ACC112 (cell line): ENCODE measurements at regions not wholly inside any gene's neighbourhood (a gene's known extent, or its start where the extent isn't known, plus 50 kb on each side); places are given as distances from the start of the nearest gene placed in this dataset.
"Not testable (repeated sequence)": the region's sequence is repeated elsewhere in the genome, so short reads cannot be mapped to it uniquely, and the experiment has no call there.

Experiments
- H2AFZ ChIP-seq: fragments of 200-600 bp; sonication (generic); one replicate; pipeline ENCODE4 v1.6.0; 2017; ENCODE audit warnings: antibody characterized with exemption, low read length; ENCODE audit not compliant: unreplicated experiment
- H3K27ac ChIP-seq: fragments of 200-600 bp; sonication (generic); 2 replicates; pipeline ENCODE4 v1.5.1; 2014; ENCODE audit warnings: low read depth, mild to moderate bottlenecking, antibody characterized with exemption, low read length, moderate library complexity
- H3K27me3 ChIP-seq: fragments of 200-600 bp; sonication (generic); 2 replicates; pipeline ENCODE4 v1.6.1; 2014; ENCODE audit warnings: mild to moderate bottlenecking, antibody characterized with exemption, low read length, moderate library complexity, mixed read lengths; ENCODE audit not compliant: insufficient read depth
- H3K36me3 ChIP-seq: fragments of 200-600 bp; sonication (generic); 2 replicates; pipeline ENCODE4 v1.6.1; 2016; ENCODE audit warnings: mild to moderate bottlenecking, antibody characterized with exemption, low read length, moderate library complexity, mixed read lengths; ENCODE audit not compliant: insufficient read depth
- H3K4me1 ChIP-seq: fragments of 200-600 bp; sonication (generic); one replicate; pipeline ENCODE4 v1.6.1; 2016; ENCODE audit warnings: low read length, mixed read lengths; ENCODE audit not compliant: insufficient read depth, unreplicated experiment, control insufficient read depth
- H3K4me3 ChIP-seq: fragments of 200-600 bp; sonication (generic); 2 replicates; pipeline ENCODE4 v1.5.1; 2014; ENCODE audit warnings: mild to moderate bottlenecking, low read depth, low read length
- H3K79me2 ChIP-seq: fragments of 200-600 bp; sonication (generic); one replicate; pipeline ENCODE4 v1.6.0; 2016; ENCODE audit warnings: low read length; ENCODE audit not compliant: control insufficient read depth, unreplicated experiment, insufficient read depth

DNA sequence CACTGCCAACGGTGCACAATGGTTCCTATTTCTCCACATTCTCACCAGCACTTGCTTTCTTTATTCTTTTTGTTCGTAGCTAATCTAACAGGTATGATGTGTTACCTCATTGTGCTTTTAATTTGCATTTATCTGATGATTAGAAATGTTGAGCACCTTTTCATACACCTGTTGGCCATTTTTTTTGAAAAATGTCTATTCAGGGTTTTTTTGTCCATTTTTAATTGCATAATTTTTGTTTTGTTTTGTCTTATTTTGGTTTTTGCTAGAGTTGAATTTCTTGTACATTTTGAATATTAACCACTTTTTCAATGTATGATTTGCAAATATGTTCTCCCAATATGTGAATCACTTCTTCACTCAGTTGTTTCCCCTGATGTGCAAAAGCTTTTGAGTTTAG, 150.6 kb downstream of the TENT5A start:
- Histone ChIP-seq H3K4me1 (peaks cover 7% of the 10 kb centered on the region), H3K27me3 (no peaks in the 10 kb centered on the region), H3K79me2 (no peaks in the 10 kb centered on the region), H3K4me3 (no peak overlapping the region), H2AFZ (no peak overlapping the region), H3K36me3 (no peaks in the 10 kb centered on the region), H3K27ac (no peak overlapping the region)

DNA sequence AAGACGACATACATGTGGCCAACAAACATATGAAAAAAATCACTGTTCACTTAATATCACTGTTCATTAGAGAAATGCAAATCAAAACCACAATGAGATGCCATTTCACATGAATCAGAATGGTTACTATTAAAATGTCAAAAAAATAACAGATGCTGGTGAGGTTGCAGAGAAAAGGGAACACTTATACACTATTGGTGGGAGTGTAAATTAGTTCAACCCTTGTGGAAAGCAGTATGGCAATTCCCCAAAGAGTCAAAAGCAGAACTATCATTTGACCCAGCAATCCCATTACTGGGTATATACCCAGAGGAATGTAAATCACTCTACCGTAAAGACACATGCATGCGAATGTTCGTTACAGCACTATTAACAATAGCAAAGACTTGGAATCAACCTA, 152.0 kb downstream of the TENT5A start:
- not testable (repeated sequence) for H3K79me2 ChIP-seq, H3K27me3 ChIP-seq, H3K4me1 ChIP-seq, H2AFZ ChIP-seq, H3K4me3 ChIP-seq, H3K27ac ChIP-seq, H3K36me3 ChIP-seq

DNA sequence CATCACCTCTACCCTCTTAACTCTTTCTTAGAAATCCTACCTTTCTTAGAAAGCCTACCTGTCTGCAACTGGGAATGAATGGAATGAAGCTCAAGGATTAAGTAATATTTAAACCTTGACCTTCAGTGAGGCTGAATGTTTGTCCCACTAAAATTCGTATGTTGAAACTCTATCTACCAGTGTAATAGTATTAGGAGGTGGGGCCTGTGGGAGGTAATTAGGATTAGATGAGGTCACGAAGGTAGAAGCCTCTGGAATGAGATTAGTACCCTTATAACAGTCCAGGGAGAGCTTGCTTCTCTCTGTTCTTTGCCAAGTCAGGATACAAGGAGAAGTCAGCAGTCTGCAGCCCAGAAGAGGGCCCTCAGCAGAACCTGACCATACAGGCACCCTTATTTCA, 158.0 kb downstream of the TENT5A start:
- H3K79me2 ChIP-seq, result no peaks in the 10 kb centered on the region
- H3K36me3 ChIP-seq, result no peaks in the 10 kb centered on the region
- no peak overlapping the region for H3K27ac ChIP-seq
- no peaks in the 10 kb centered on the region for H3K27me3 ChIP-seq
- H3K4me1 ChIP-seq, result no peaks in the 10 kb centered on the region
- no peak overlapping the region for H3K4me3 ChIP-seq
- H2AFZ ChIP-seq, result no peak overlapping the region

DNA sequence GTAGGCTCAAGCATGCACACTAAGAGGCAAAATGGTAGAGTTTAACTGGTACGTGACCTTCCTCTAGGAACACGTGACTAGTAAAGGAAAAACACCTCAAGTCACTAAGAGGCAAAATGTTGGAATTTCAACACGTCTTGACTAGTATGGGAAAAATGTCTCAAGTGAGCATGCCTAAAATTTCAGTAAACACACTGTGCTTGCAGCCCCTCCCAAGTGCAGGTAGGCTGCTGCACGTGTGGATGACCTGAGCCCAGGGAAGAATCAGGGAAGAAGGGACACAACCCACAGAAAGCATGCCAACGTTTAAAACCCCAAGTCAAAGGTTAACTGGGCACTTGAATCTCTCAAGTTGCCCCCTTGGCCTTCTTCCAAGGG, 162.2 kb downstream of the TENT5A start:
- Histone ChIP-seq H3K36me3 (no peaks in the 10 kb centered on the region), H3K4me1 (no peaks in the 10 kb centered on the region), H3K4me3 (no peak overlapping the region), H2AFZ (no peak overlapping the region), H3K27ac (no peak overlapping the region), H3K79me2 (no peaks in the 10 kb centered on the region), H3K27me3 (no peaks in the 10 kb centered on the region)

DNA sequence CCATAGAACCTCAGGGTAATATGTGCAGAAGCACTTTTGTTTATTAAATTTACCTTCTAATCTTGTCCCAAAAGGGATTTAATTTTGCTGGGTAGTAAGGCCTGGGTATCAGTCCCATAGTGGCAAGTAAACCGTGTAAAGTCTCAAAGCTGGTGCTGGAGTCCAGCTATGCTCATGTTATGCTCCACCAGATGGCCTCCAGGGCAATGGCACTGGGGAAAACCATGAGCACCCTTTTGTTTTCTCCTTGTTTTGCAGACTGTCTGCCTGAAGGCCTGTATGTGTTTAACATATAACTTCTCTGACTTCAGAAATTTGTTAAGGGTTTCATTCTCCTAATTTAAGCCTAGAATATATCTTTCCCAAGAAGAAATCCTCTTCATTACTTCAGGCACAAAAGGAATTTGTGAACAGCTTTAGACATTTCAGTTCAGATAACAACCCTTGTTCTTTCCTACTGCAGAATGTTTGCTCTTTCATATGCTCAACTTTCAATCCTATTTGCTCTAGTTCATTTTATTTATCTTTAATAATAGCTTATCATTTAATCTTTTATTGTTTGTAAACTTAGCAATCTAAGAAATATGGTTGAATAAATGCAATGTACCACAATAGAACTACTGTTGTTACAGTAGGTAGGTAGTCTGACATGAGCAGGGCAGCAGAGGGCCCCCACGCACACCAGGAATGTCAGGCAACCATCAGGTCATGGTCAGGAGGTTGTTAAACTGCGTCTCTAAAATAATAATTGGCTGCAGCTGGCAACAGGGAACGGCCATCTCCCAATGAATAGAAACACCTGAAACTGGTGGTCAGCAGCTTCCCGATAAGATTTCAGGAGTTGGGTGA, 162.8 kb downstream of the TENT5A start:
- H2AFZ ChIP-seq, result no peak overlapping the region
- H3K27ac ChIP-seq, result no peak overlapping the region

DNA sequence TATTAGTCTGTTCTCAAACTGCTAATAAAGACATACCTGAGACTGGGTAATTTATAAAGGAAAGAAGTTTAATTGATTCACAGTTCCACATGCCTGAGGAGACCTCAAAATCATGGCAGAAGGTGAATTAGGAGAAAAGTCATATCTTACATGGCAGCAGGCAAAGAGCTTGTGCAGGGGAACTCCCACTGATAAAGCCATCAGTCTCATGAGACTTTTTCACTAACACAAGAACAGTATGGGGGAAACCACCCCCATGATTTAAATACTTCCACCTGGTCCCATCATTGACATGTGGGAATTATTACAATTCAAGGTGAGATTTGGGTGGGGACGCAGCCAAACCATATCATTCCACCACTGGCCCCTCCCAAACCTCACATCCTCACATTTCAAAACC, 166.8 kb downstream of the TENT5A start:
- H3K4me3 ChIP-seq, H3K79me2 ChIP-seq, H3K4me1 ChIP-seq, H3K36me3 ChIP-seq, H2AFZ ChIP-seq, H3K27me3 ChIP-seq, H3K27ac ChIP-seq: not testable (repeated sequence)

More for the DNA sequence above, 162.8 kb downstream of the TENT5A start:
- Histone ChIP-seq H3K4me3 (no peak overlapping the region), H3K79me2 (no peaks in the 10 kb centered on the region), H3K27me3 (no peaks in the 10 kb centered on the region), H3K36me3 (no peaks in the 10 kb centered on the region), H3K4me1 (no peaks in the 10 kb centered on the region)

DNA sequence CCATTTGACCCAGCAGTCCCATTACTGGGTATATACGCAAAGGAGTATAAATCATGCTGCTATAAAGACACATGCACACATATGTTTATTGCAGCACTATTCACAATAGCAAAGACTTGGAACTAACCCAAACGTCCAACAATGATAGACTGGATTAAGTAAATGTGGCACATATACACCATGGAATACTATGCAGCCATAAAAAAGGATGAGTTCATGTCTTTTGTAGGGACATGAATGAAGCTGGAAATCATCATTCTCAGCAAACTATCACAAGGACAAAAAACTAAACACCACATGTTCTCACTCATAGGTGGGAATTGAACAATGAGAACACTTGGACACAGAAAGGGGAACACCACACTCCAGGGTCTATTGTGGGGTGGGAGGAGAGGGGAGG, 168.3 kb downstream of the TENT5A start:
- not testable (repeated sequence) for H2AFZ ChIP-seq, H3K4me1 ChIP-seq, H3K27me3 ChIP-seq, H3K36me3 ChIP-seq, H3K27ac ChIP-seq, H3K79me2 ChIP-seq, H3K4me3 ChIP-seq

DNA sequence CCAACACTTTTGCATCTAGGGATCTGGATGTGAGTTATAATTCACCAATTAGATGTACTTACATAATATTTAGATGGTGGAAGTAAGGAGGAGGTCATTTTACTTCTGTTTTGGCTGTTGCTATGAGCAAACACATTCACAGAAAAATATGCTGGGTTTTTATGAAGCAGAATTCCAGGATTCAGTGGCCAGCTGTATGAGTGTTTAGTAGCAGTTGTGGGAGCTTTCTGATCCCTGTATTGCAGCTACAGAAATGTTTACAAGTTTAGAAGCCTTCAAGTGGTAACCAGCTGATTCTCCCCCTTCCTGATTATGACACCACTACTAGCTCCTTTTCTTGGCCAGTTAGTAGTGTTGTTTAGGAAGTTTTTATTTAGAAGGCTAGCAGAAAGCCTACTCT, 177.0 kb downstream of the TENT5A start:
- H3K4me1 ChIP-seq, result no peaks in the 10 kb centered on the region
- no peak overlapping the region for H2AFZ ChIP-seq
- no peaks in the 10 kb centered on the region for H3K79me2 ChIP-seq
- H3K27me3 ChIP-seq, result no peaks in the 10 kb centered on the region
- no peak overlapping the region for H3K4me3 ChIP-seq
- H3K36me3 ChIP-seq, result no peaks in the 10 kb centered on the region
- no peak overlapping the region for H3K27ac ChIP-seq

DNA sequence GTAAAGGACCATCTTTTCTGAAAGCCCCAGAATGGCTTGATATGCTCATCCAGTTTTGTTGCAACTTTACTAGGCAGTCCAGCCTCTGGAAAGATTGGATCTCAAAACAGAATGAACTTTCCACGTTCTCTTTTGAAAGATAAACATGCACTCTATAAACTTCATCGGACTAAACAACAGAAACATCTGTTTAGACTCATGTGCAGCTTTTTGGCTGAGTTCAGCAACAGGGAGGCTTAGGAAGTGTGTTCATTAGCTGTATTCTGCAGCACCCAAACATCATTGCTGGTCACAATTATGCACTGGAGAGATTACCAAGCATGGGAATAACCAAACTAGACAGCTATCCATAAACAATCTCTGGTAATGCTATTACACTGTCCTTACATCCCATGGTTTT, 180.5 kb downstream of the TENT5A start:
- H3K27me3 ChIP-seq, result no peaks in the 10 kb centered on the region

DNA sequence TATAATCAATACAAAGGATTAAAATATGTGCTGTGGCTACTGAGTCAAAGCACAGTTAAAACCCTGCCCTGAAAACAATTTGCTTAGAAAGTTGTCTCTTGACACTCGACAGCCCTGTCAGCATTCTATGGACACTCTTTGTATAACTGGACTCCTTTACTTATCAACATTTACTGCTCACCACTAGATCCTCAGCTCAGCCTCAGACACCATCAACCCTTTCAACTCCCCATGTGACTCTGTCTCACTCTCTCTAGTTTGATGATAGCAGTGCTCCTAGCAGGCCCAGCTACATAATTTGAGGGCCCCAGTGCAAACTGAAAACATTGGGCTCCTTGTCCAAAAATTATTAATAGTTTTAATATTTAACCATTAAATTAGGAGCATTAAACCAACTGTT, 181.8 kb downstream of the TENT5A start:
- Histone ChIP-seq H3K27me3 (no peaks in the 10 kb centered on the region), H3K4me1 (no peaks in the 10 kb centered on the region), H3K4me3 (no peak overlapping the region), H3K79me2 (no peaks in the 10 kb centered on the region), H2AFZ (no peak overlapping the region), H3K36me3 (no peaks in the 10 kb centered on the region), H3K27ac (no peak overlapping the region)

More for the DNA sequence above, 180.5 kb downstream of the TENT5A start:
- Histone ChIP-seq H3K27ac (no peak overlapping the region), H3K4me1 (no peaks in the 10 kb centered on the region), H2AFZ (no peak overlapping the region), H3K36me3 (no peaks in the 10 kb centered on the region), H3K4me3 (no peak overlapping the region), H3K79me2 (no peaks in the 10 kb centered on the region)

DNA sequence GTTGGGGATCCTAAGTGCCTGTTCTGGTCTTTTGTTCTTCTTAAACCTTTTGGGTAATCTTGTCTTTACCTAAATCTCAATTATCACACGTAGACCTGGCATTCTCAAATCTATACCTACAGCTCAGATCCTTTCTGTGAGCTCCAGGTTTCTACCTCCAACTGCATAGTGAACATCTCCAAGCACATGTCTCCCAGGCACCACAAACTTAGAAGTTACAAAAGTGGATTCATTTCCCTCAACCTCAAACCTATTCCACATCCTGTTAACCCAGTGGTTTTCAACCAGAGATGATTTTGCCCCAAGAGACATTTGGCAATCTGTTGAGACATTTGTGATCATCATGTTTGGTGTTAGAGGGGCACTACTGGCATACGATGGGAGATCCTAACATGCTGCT, 183.5 kb downstream of the TENT5A start:
- H3K36me3 ChIP-seq, result no peaks in the 10 kb centered on the region
- no peaks in the 10 kb centered on the region for H3K79me2 ChIP-seq
- no peaks in the 10 kb centered on the region for H3K27me3 ChIP-seq
- H2AFZ ChIP-seq, result no peak overlapping the region
- H3K27ac ChIP-seq, result no peak overlapping the region
- H3K4me1 ChIP-seq, result peaks cover 8% of the 10 kb centered on the region
- H3K4me3 ChIP-seq, result no peak overlapping the region
